Thoracic aorta (tissue), 2 donors: ENCODE measurements at regions not wholly inside any gene's neighbourhood (a gene's known extent, or its start where the extent isn't known, plus 50 kb on each side); places are given as distances from the start of the nearest gene placed in this dataset.
"Not testable (repeated sequence)": the region's sequence is repeated elsewhere in the genome, so short reads cannot be mapped to it uniquely, and the experiment has no call there.

Source experiments
- ATAC-seq: fragments of 150-250 bp; one replicate; pipeline ENCODE4 v1.8.0; 2017; ENCODE audit warnings: low read depth; ENCODE audit not compliant: insufficient number of reproducible peaks, low FRiP score
- DNase-seq: peaks from one replicate; pipeline ENCODE4 v3.0.0-alpha.2; 2020; ENCODE audit warnings: low spot score
- H3K27ac ChIP-seq, 2 donors: fragments of 200-600 bp; sonication (generic); 1 replicate in 1 of 2; 2 replicates in 1 of 2; pipeline ENCODE4 v1.5.1; 2016; ENCODE audit warnings: mild to moderate bottlenecking in 2 of 2, moderate library complexity in 2 of 2
- H3K27me3 ChIP-seq: fragments of 200-600 bp; sonication (generic); replicated peaks from 2 replicates; pipeline ENCODE4 v1.6.0; 2016; ENCODE audit warnings: mild to moderate bottlenecking; ENCODE audit not compliant: insufficient read depth
- H3K36me3 ChIP-seq: fragments of 200-600 bp; sonication (generic); one replicate; pipeline ENCODE4 v1.5.1; 2016
- H3K4me1 ChIP-seq, 2 donors: fragments of 200-600 bp; sonication (generic); 1 replicate in 1 of 2; 2 replicates in 1 of 2; pipeline versions ENCODE4 v1.5.1 to v1.6.0; 2016; ENCODE audit warnings: low read depth in 2 of 2, mild to moderate bottlenecking in 1 of 2; ENCODE audit not compliant: control insufficient read depth in 1 of 2
- H3K4me3 ChIP-seq: fragments of 200-600 bp; sonication (generic); 2 replicates; pipeline ENCODE4 v1.5.1; 2016; ENCODE audit warnings: mild to moderate bottlenecking
- H3K9me3 ChIP-seq: fragments of 200-600 bp; sonication (generic); 2 replicates; pipeline ENCODE4 v1.5.1; 2016
- TF ChIP-seq, protein P1 (sequence below): fragments of 200-600 bp; sonication (generic); IDR thresholded peaks from one replicate; pipeline ENCODE4 v1.5.1; 2019; ENCODE audit warnings: antibody characterized with exemption

DNA sequence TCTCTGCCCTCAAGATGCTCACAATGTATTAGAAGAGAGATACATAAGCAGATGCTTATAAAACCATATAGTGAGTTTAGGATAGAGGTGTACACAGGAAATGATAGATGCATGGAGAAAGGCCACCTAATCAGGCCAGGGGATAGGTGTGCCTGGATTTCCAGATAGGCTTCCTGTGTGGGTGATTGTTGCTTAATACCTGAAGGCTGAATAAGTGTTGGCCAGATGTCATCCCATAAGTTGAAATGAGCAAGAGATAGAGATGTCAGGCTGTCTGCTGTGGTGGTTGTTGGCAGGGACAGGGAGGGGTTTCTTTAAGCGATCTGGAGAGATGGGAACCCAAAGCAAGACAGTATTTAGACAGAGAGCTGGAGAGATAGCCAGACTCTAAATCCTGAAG is 109.8 kb upstream of the SGK1 start:
- Histone ChIP-seq H3K9me3 (no peaks in the 10 kb centered on the region), H3K27ac (no peak overlapping the region), H3K27me3 (no peaks in the 10 kb centered on the region), H3K4me1 (peaks cover 5 to 6% of the 10 kb centered on the region in 2 donors), H3K36me3 (no peaks in the 10 kb centered on the region), H3K4me3 (no peak overlapping the region)
- ATAC-seq (no peak), DNase-seq (no peak)
- TF ChIP-seq, protein P1, sequence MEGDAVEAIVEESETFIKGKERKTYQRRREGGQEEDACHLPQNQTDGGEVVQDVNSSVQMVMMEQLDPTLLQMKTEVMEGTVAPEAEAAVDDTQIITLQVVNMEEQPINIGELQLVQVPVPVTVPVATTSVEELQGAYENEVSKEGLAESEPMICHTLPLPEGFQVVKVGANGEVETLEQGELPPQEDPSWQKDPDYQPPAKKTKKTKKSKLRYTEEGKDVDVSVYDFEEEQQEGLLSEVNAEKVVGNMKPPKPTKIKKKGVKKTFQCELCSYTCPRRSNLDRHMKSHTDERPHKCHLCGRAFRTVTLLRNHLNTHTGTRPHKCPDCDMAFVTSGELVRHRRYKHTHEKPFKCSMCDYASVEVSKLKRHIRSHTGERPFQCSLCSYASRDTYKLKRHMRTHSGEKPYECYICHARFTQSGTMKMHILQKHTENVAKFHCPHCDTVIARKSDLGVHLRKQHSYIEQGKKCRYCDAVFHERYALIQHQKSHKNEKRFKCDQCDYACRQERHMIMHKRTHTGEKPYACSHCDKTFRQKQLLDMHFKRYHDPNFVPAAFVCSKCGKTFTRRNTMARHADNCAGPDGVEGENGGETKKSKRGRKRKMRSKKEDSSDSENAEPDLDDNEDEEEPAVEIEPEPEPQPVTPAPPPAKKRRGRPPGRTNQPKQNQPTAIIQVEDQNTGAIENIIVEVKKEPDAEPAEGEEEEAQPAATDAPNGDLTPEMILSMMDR = no peak

DNA sequence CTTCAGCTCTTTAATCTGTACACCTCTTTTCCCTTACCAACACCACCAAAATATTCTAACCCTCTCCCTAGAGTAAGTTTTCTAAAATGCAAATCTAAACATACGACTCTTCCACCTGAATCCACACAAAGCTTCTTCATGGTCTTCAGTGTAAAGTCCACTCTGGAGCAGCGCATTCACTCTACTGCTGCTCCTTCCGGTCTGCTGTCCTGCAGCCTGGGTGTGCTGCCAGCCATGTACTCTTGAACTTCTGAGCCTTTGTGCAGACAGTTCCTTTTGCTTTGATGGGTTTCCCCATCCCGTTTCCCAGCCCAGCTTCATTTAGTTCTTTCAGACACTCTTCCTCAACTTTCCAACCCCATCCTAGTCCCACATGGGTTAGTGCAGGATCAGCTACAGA is 108.7 kb upstream of the SGK1 start:
- TF ChIP-seq, protein P1 = no peak
- no peaks in the 10 kb centered on the region for H3K36me3 ChIP-seq
- DNase-seq = no peak
- ATAC-seq = no peak
- H3K27me3 ChIP-seq = no peaks in the 10 kb centered on the region
- peaks cover 5 to 6% of the 10 kb centered on the region in 2 donors for H3K4me1 ChIP-seq
- H3K9me3 ChIP-seq = no peaks in the 10 kb centered on the region
- H3K27ac ChIP-seq = no peak overlapping the region
- no peak overlapping the region for H3K4me3 ChIP-seq

DNA sequence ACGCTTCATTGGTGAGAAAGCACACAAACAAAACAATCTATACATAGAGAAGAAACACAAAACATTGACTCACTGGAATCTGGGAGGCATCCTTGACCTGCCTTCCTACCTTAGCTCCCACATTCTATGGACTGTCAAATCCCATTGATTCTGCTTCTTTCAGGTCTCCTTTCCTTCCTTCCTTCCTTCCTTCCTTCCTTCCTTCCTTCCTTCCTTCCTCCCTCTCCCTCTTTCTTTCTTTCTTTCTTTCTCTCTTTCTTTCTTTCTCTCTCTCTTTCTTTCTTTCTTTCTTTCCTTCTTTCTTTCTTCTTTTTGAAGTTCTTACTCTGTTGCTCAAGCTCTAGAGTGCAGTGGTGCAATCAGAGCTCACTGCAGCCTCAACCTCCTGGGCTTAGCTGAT is 108.0 kb upstream of the SGK1 start:
- ATAC-seq, H3K9me3 ChIP-seq, H3K4me1 ChIP-seq, H3K27me3 ChIP-seq, DNase-seq, H3K36me3 ChIP-seq, H3K27ac ChIP-seq, H3K4me3 ChIP-seq: not testable (repeated sequence)

DNA sequence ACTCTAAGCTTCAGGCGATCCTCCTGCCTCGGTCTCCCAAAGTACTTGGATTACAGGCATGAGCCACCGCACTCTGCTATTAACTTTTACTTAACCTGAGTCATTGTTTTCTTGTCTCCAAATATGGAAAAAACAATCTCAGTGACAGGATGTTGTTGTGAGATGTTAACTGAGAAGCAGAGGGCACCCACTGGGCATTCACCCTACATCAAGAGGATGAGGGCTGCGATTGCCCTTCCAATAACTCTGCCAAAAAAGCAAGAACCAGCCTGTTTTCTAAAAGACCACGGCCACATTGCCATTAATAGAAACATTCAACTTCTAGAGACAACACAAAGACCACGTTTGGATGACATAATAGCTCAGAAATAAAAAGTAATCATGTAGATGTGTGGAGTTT is 107.6 kb upstream of the SGK1 start:
- H3K4me3 ChIP-seq = no peak overlapping the region
- H3K36me3 ChIP-seq = no peaks in the 10 kb centered on the region
- H3K27ac ChIP-seq = no peak overlapping the region
- DNase-seq (no peak), ATAC-seq (no peak)
- TF ChIP-seq, protein P1 = no peak
- no peaks in the 10 kb centered on the region for H3K9me3 ChIP-seq
- H3K27me3 ChIP-seq = no peaks in the 10 kb centered on the region
- peaks cover 5 to 6% of the 10 kb centered on the region in 2 donors for H3K4me1 ChIP-seq

DNA sequence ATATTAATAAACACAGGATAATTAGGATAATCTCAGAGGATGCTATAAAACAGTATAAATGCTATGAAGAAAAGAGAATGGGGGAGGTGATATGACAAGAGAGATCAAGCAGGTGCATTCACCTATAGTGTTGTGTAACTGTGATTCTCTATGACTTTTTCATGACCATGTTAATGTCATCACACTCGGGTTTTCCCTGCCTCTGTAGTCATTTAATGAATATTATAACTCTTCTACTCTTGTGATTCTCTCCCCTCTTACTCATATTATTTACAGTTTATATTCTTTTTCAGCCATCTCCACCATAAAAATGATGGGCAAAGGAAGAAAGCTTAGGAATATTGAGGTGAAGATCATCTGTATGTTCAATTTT is 106.9 kb upstream of the SGK1 start:
- Histone ChIP-seq H3K36me3 (no peaks in the 10 kb centered on the region), H3K27me3 (no peaks in the 10 kb centered on the region), H3K9me3 (no peaks in the 10 kb centered on the region), H3K27ac (no peak overlapping the region), H3K4me1 (peaks cover 5 to 6% of the 10 kb centered on the region in 2 donors), H3K4me3 (no peak overlapping the region)
- DNase-seq (no peak), ATAC-seq (no peak)
- TF ChIP-seq, protein P1 = no peak

DNA sequence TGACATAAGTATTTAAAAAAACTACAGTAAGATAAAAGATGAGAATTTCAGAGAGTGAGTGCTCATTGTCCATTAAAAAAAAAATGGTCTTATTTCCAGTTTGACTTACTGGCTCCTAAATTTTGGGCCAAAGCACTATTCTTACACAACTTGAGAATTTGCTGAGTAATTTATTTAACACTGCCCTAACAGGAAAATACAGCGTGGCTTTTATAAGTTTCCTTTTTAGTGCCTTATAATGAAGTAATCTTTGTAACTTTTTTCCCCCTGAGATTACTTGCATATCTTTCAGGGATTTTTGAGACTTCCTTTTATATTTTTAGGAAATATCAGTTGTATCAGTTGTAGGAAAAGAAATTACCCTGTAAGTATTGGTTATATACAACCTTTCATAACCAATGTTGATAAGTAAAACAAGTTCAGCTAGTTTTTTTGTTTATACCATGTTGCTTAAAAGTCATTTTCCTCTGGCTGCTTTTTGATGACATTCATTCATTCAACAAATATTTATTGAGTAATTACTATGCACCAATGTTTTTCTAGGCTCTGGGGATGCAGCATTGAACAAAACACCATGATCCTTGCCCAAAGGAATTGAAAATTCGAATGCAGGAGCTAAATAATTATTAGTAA is 106.4 kb upstream of the SGK1 start:
- no peak overlapping the region for H3K4me3 ChIP-seq
- TF ChIP-seq, protein P1 = no peak
- H3K27ac ChIP-seq = no peak overlapping the region
- no peaks in the 10 kb centered on the region for H3K27me3 ChIP-seq
- DNase-seq (no peak), ATAC-seq (no peak)
- peaks cover 5 to 6% of the 10 kb centered on the region in 2 donors for H3K4me1 ChIP-seq
- no peaks in the 10 kb centered on the region for H3K36me3 ChIP-seq
- H3K9me3 ChIP-seq = no peaks in the 10 kb centered on the region
